OCI-LY1 (cell line): ENCODE measurements at regions not wholly inside any gene's neighbourhood (a gene's known extent, or its start where the extent isn't known, plus 50 kb on each side); places are given as distances from the start of the nearest gene placed in this dataset.

ENCODE experiments used
- H2AFZ ChIP-seq: fragments of 200-600 bp; sonication (generic), shearing (Covaris generic); 2 replicates; pipeline ENCODE4 v1.6.0; 2014; ENCODE audit warnings: antibody characterized with exemption, mild to moderate bottlenecking, low read length
- H3F3A ChIP-seq: fragments of 200-600 bp; sonication (generic), shearing (Covaris generic); 2 replicates; pipeline ENCODE4 v1.6.0; 2014; ENCODE audit warnings: mild to moderate bottlenecking, antibody characterized with exemption, low read length, moderate library complexity; ENCODE audit not compliant: insufficient read depth
- H3K27ac ChIP-seq: fragments of 200-600 bp; sonication (generic); 2 replicates; pipeline ENCODE4 v1.5.1; 2014; ENCODE audit warnings: low read length, mixed run types, mild to moderate bottlenecking, low read depth; ENCODE audit not compliant: poor library complexity, severe bottlenecking
- H3K27me3 ChIP-seq: fragments of 200-600 bp; sonication (generic); 2 replicates; pipeline ENCODE4 v1.6.0; 2014; ENCODE audit warnings: antibody characterized with exemption, mild to moderate bottlenecking, low read length, moderate library complexity; ENCODE audit not compliant: insufficient read depth
- H3K36me3 ChIP-seq: fragments of 200-600 bp; sonication (generic); 2 replicates; pipeline ENCODE4 v1.6.1; 2014; ENCODE audit warnings: mild to moderate bottlenecking, antibody characterized with exemption, low read length, moderate library complexity, mixed read lengths; ENCODE audit not compliant: insufficient read depth
- H3K4me1 ChIP-seq: fragments of 200-600 bp; sonication (generic); 2 replicates; pipeline ENCODE4 v1.5.1; 2014; ENCODE audit warnings: mild to moderate bottlenecking, low read length, moderate library complexity; ENCODE audit not compliant: insufficient read depth, severe bottlenecking
- H3K4me2 ChIP-seq: fragments of 200-600 bp; sonication (generic), shearing (Covaris generic); 2 replicates; pipeline ENCODE4 v1.6.1; 2014; ENCODE audit warnings: low read length
- H3K4me3 ChIP-seq: fragments of 200-600 bp; sonication (generic); 2 replicates; pipeline ENCODE4 v1.5.1; 2014; ENCODE audit warnings: low read length, low read depth, mild to moderate bottlenecking, mixed read lengths; ENCODE audit not compliant: poor library complexity, severe bottlenecking
- H3K79me2 ChIP-seq: fragments of 200-600 bp; shearing (Covaris generic); 2 replicates; pipeline ENCODE4 v1.6.1; 2016; ENCODE audit warnings: mixed run types, low read length, mixed read lengths; ENCODE audit not compliant: insufficient read depth
- H3K9ac ChIP-seq: fragments of 200-600 bp; sonication (generic), shearing (Covaris generic); 2 replicates; pipeline ENCODE4 v1.6.1; 2014; ENCODE audit warnings: mild to moderate bottlenecking, low read length, mixed read lengths
- H3K9me2 ChIP-seq: fragments of 200-600 bp; sonication (generic), shearing (Covaris generic); 2 replicates; pipeline ENCODE4 v1.6.1; 2014; ENCODE audit warnings: low read depth, mild to moderate bottlenecking, low read length, mixed read lengths
- H3K9me3 ChIP-seq: fragments of 200-600 bp; shearing (Covaris generic); 2 replicates; pipeline ENCODE4 v1.6.1; 2014; ENCODE audit warnings: low read length, mixed read lengths
- H4K20me1 ChIP-seq: fragments of 200-600 bp; sonication (generic), shearing (Covaris generic); 2 replicates; pipeline ENCODE4 v1.6.0; 2016; ENCODE audit warnings: mild to moderate bottlenecking, low read length; ENCODE audit not compliant: insufficient read depth
- EZH2 ChIP-seq: fragments of 200-600 bp; sonication (generic), shearing (Covaris generic); IDR thresholded peaks from 2 replicates; pipeline ENCODE4 v1.8.0; 2017; ENCODE audit warnings: borderline replicate concordance, mixed run types, mild to moderate bottlenecking, antibody characterized with exemption, low read length, moderate library complexity, mixed read lengths
- TF ChIP-seq, protein P1 (sequence below): fragments of 200-600 bp; sonication (generic), shearing (Covaris generic); IDR thresholded peaks from 2 replicates; pipeline ENCODE4 v1.5.1; 2017; ENCODE audit warnings: mild to moderate bottlenecking, antibody characterized with exemption, low read length, moderate library complexity, mixed read lengths

DNA sequence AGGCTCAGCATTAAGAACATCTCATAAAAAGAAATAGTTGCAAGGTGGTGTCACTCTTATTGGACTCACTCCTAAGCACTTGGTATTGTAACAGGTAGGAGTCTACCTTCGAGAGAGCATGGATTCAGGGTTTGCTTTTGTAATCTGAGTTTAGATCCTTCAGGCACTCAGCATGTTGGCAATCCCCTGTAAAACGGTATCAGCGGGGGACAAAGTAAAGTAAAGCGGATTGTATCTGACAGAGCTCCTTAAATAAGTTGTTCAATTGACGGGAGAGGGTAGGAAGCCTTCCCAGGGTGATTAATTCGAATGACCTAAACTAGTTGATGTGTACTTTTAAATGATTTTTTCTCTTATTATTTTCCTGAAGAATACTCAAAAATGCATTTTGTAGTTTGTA is 869.8 kb upstream of the EPHA7 start:
- Histone ChIP-seq H3K27me3 (no peaks in the 10 kb centered on the region), H3K9me2 (no peaks in the 10 kb centered on the region), H3K36me3 (no peaks in the 10 kb centered on the region), H3K9ac (no peak overlapping the region), H4K20me1 (no peaks in the 10 kb centered on the region), H3K4me1 (no peaks in the 10 kb centered on the region), H3F3A (no peaks in the 10 kb centered on the region), H2AFZ (no peak overlapping the region), H3K4me2 (no peak overlapping the region), H3K79me2 (no peaks in the 10 kb centered on the region), H3K27ac (no peak overlapping the region), H3K9me3 (no peaks in the 10 kb centered on the region), H3K4me3 (no peak overlapping the region)
- TF ChIP-seq EZH2, result no peak
- TF ChIP-seq, protein P1, sequence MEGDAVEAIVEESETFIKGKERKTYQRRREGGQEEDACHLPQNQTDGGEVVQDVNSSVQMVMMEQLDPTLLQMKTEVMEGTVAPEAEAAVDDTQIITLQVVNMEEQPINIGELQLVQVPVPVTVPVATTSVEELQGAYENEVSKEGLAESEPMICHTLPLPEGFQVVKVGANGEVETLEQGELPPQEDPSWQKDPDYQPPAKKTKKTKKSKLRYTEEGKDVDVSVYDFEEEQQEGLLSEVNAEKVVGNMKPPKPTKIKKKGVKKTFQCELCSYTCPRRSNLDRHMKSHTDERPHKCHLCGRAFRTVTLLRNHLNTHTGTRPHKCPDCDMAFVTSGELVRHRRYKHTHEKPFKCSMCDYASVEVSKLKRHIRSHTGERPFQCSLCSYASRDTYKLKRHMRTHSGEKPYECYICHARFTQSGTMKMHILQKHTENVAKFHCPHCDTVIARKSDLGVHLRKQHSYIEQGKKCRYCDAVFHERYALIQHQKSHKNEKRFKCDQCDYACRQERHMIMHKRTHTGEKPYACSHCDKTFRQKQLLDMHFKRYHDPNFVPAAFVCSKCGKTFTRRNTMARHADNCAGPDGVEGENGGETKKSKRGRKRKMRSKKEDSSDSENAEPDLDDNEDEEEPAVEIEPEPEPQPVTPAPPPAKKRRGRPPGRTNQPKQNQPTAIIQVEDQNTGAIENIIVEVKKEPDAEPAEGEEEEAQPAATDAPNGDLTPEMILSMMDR, result no peak

DNA sequence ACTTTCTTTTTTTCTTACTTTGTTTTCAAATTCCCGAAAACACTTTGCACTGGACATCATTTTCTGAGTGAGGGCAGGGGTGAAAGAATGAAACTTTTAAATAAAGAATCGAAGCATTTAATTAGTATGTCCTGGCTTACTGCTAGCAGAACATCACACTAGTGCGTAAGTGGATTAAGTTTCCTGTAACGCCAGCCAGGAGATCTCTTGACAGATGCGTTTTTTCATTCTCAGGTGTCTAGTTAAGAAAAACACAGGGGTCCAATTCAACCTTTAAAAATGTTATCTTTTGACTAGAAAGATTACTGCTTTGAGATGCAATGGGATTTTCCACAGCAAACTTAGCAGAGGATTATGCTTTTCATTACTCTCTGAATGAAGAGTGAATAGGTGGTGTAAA is 858.8 kb upstream of the EPHA7 start:
- H3K4me1 ChIP-seq, result no peaks in the 10 kb centered on the region
- H3K79me2 ChIP-seq, result no peaks in the 10 kb centered on the region
- TF ChIP-seq, protein P1, result no peak
- TF ChIP-seq EZH2, result no peak
- no peaks in the 10 kb centered on the region for H3K9me3 ChIP-seq
- H3K9me2 ChIP-seq, result no peaks in the 10 kb centered on the region
- H3K9ac ChIP-seq, result no peak overlapping the region
- no peaks in the 10 kb centered on the region for H3K36me3 ChIP-seq
- no peak overlapping the region for H2AFZ ChIP-seq
- no peak overlapping the region for H3K4me2 ChIP-seq
- no peaks in the 10 kb centered on the region for H3F3A ChIP-seq
- no peaks in the 10 kb centered on the region for H4K20me1 ChIP-seq
- H3K27me3 ChIP-seq, result no peaks in the 10 kb centered on the region
- H3K27ac ChIP-seq, result no peak overlapping the region
- no peak overlapping the region for H3K4me3 ChIP-seq

DNA sequence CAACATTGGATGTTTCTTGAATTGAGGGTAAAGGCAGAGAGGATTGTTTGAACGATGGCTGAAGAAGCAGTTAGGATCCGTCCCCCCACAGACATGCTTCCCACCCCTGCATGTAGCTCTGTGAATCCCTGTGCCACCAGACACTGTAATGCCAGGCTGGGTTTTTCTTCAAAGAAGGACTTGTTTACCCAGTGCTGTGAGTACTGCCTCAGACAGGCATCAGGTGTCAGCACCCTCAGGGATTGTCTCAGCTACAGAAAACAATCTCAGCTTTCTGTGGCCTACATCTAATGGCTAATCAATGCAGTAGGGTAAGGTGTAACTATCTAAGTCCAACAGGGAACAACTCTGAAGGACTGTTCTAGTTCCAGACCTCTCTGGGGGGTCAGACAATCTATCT is 853.0 kb upstream of the EPHA7 start:
- Histone ChIP-seq H3K4me1 (no peaks in the 10 kb centered on the region), H2AFZ (no peak overlapping the region), H3K9me3 (no peaks in the 10 kb centered on the region), H3K36me3 (no peaks in the 10 kb centered on the region), H3K4me2 (no peak overlapping the region), H3K27me3 (no peaks in the 10 kb centered on the region), H3K79me2 (no peaks in the 10 kb centered on the region), H3K4me3 (no peak overlapping the region), H3K9me2 (no peaks in the 10 kb centered on the region), H3K27ac (no peak overlapping the region), H3F3A (no peaks in the 10 kb centered on the region), H4K20me1 (no peaks in the 10 kb centered on the region), H3K9ac (no peak overlapping the region)
- TF ChIP-seq, protein P1, result no peak
- TF ChIP-seq EZH2, result no peak
